ENCODE measurements at regions not wholly inside any gene's neighbourhood (a gene's known extent, or its start where the extent isn't known, plus 50 kb on each side); places are given as distances from the start of the nearest gene placed in this dataset.

DNA sequence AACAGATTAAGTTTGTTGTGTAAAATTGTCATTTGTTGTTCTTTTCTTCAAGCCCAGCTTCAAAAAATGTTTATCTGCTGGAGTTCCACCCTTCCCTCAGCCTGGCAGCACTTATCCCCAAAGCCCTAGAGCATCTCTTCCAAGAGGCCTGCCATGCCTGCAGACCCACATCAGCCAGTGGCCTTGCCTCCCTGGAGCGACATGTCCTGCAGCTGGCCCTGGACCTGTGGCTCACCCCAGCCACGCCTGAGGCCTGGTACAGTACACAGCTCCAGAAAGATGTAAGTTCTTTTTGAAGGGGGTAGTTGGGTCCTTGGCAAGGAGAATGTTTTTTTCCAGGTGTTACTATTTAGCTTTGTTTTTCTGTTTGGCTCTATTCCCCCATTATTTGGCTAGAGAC, 124.8 kb downstream of the CD164 start:
- TF ChIP-seq POLR2A (IDR thresholded peaks at IDR 0.05), result no peak
- TF ChIP-seq, protein P1, sequence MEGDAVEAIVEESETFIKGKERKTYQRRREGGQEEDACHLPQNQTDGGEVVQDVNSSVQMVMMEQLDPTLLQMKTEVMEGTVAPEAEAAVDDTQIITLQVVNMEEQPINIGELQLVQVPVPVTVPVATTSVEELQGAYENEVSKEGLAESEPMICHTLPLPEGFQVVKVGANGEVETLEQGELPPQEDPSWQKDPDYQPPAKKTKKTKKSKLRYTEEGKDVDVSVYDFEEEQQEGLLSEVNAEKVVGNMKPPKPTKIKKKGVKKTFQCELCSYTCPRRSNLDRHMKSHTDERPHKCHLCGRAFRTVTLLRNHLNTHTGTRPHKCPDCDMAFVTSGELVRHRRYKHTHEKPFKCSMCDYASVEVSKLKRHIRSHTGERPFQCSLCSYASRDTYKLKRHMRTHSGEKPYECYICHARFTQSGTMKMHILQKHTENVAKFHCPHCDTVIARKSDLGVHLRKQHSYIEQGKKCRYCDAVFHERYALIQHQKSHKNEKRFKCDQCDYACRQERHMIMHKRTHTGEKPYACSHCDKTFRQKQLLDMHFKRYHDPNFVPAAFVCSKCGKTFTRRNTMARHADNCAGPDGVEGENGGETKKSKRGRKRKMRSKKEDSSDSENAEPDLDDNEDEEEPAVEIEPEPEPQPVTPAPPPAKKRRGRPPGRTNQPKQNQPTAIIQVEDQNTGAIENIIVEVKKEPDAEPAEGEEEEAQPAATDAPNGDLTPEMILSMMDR (IDR thresholded peaks at IDR 0.05), result no peak

Data from lower leg skin (tissue), 3 donors.